ENCODE measurements at regions not wholly inside any gene's neighbourhood (a gene's known extent, or its start where the extent isn't known, plus 50 kb on each side); places are given as distances from the start of the nearest gene placed in this dataset.

DNA sequence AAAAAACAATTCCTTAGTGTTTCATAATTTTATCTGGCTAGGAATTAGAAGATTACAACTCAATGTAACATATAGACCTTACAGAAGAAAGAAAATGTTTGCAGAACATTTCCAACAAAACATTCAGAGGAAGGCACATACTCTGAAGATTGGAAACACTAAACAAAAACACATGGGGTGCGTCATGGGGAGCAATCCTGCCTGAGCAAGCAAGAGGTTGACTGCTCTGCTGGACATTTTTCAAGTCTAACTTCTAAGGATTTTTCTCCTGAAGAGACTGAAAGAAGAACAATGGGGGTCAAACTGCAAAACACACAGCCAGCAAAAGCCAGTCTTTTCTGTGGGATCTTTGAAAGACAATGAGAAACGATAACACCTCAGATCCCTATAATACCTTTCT, 182.8 kb downstream of the GUCY2F start:
- Histone ChIP-seq H3K4me1 (ENCODE audit: control insufficient read depth, insufficient read depth, low read length) (no peaks in the 10 kb centered on the region), H3K9me3 (ENCODE audit: control insufficient read depth, insufficient read depth, low read depth, low read length) (no peaks in the 10 kb centered on the region), H3K27ac (ENCODE audit: extremely low read depth, low read depth, low read length) (no peak overlapping the region), H3K4me3 (ENCODE audit: low read depth, low read length) (no peak overlapping the region), H3K36me3 (ENCODE audit: control insufficient read depth in 2 of 2, insufficient read depth in 1 of 2, low read length in 2 of 2) (no peaks in the 10 kb centered on the region)
- no peak for TF ChIP-seq ZBTB48 (tag by site-specific recombination; IDR thresholded peaks at IDR 0.05)
- TF ChIP-seq ZNF416 (tag by site-specific recombination; IDR thresholded peaks at IDR 0.05), result no peak
- TF ChIP-seq, protein P1, sequence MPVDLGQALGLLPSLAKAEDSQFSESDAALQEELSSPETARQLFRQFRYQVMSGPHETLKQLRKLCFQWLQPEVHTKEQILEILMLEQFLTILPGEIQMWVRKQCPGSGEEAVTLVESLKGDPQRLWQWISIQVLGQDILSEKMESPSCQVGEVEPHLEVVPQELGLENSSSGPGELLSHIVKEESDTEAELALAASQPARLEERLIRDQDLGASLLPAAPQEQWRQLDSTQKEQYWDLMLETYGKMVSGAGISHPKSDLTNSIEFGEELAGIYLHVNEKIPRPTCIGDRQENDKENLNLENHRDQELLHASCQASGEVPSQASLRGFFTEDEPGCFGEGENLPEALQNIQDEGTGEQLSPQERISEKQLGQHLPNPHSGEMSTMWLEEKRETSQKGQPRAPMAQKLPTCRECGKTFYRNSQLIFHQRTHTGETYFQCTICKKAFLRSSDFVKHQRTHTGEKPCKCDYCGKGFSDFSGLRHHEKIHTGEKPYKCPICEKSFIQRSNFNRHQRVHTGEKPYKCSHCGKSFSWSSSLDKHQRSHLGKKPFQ (tag by site-specific recombination; IDR thresholded peaks at IDR 0.05), result no peak
- no peak for TF ChIP-seq ZNF585B (tag by site-specific recombination; IDR thresholded peaks at IDR 0.05)
- no peak for TF ChIP-seq KLF16 (tag by site-specific recombination; IDR thresholded peaks at IDR 0.05)
- no peak for TF ChIP-seq ZNF169 (tag by site-specific recombination; IDR thresholded peaks at IDR 0.05)
- TF ChIP-seq ZNF521 (tag by site-specific recombination; IDR thresholded peaks at IDR 0.05), result no peak
- no peak for TF ChIP-seq ZNF140 (tag by site-specific recombination; IDR thresholded peaks at IDR 0.05)
- no peak for TF ChIP-seq ZNF677 (tag by site-specific recombination; IDR thresholded peaks at IDR 0.05)
- TF ChIP-seq ZNF202 (tag by site-specific recombination; IDR thresholded peaks at IDR 0.05; ENCODE audit: borderline replicate concordance), result no peak
- ChIA-PET POLR2A (no interaction called here), CTCF (interaction anchor here (0.8 kb wide), 1 partner anchor 43 kb away, joined by 5 read pairs; no protein-coding TSS in a partner anchor)

DNA sequence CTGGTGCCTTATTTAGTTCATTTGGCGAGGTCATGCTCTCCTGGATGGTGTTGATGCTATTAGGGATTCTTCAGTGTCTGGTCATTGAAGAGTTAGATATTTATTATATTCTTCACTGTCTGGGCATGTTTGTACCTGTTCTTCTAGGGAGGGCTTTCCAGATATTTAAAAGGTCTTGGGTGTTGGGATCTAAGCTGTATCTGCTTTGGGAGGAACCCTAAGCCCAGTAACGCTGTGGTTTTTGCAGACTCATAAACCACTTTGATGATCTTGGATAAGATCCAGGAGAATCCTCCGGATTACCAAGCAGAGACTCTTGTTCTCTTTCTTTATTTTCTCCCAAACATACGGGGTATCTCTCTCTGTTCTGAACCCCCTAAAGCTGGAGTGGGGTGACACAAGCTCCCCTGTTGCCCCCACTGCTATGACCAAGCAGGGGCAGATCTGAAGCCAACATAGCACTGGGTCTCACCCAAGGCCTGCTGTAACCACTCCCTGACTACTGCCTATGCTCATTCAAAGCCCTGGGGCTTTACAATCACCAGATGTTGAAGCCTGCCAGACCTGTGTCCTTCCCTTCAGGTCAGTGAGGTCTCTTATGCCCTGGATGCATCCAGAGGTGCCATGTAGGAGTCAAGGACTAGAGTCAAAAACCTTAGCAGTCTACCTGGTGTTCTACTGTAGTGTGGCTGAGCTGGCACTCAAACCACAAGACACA, 187.6 kb downstream of the GUCY2F start:
- ChIA-PET POLR2A (no interaction called here), CTCF (interaction anchor here (0.6 kb wide), 1 partner anchor 1292 kb away, joined by 3 read pairs; no protein-coding TSS in a partner anchor)
- no peak overlapping the region for H3K27ac ChIP-seq (ENCODE audit: extremely low read depth, low read depth, low read length)
- TF ChIP-seq ZNF626 (tag by site-specific recombination; IDR thresholded peaks at IDR 0.05) (no peak), ZNF394 (tag by site-specific recombination; IDR thresholded peaks at IDR 0.05; ENCODE audit: borderline replicate concordance) (no peak)
- TF ChIP-seq, protein P2, sequence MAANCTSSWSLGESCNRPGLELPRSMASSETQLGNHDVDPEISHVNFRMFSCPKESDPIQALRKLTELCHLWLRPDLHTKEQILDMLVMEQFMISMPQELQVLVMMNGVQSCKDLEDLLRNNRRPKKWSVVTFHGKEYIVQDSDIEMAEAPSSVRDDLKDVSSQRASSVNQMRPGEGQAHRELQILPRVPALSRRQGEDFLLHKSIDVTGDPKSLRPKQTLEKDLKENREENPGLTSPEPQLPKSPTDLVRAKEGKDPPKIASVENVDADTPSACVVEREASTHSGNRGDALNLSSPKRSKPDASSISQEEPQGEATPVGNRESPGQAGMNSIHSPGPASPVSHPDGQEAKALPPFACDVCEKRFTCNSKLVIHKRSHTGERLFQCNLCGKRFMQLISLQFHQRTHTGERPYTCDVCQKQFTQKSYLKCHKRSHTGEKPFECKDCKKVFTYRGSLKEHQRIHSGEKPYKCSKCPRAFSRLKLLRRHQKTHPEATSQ (tag by site-specific recombination; IDR thresholded peaks at IDR 0.05), result no peak
- H3K9me3 ChIP-seq (ENCODE audit: control insufficient read depth, insufficient read depth, low read depth, low read length), result no peaks in the 10 kb centered on the region
- no peaks in the 10 kb centered on the region for H3K36me3 ChIP-seq (ENCODE audit: control insufficient read depth in 2 of 2, insufficient read depth in 1 of 2, low read length in 2 of 2)
- H3K4me1 ChIP-seq (ENCODE audit: control insufficient read depth, insufficient read depth, low read length), result no peaks in the 10 kb centered on the region
- no peak overlapping the region for H3K4me3 ChIP-seq (ENCODE audit: low read depth, low read length)

DNA sequence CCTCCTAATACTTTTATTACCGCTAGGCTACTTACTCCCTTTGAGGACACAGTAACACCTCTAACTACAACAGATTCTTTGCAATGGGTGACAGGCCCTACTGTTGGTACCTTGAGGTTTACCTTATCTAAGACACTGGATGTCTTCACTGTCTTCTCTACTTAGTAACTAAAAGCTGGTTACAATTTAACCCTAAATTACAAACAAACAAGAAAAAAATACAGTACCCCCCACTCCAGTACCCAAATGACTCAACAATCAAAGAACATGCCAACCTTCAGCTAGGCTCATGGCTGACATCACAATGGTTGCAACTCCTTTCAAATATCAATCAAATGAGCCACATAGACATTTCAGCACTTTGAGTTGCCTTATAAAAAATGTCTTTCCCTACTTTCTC, 198.0 kb downstream of the GUCY2F start:
- ChIA-PET CTCF (interaction anchor here (1.1 kb wide), 1 partner anchor 351 kb away, joined by 3 read pairs; no protein-coding TSS in a partner anchor), POLR2A (no interaction called here)

DNA sequence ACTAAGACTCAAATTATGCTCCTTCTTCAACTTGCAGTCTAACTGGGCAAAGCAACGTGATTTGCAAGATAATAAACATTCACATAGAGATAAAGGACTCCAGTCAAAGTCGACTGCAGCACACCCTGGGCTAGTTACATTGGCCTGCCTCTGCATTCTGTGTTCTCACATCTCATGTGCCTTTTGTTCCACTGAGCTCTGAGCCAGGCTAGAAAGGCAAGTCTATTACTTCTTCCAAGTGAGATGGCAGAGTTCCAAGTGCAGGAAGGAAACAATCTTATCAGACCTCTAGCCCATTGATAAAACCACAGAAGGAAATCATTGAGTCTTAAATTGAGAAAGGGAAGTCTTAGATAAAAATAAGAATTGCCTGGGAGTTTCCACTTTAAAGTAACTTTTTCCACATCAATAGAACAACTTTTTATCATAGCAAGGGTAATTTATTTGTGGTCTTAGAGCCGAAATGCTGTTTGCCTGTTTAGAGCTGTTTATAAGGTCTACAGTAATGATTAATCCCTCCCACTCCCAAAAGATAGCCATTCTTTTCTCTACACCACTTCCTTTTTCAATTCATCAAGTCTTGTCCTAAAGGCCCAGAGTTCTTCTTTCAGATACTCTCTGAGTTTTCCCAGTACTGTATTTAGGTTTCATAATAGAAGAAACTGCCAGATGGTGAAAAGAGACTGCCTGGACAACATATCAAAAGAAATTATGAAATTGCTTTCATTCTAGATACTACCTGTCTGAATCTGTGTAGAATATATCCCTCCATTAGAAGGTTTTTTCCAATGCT, 200.2 kb downstream of the GUCY2F start:
- Histone ChIP-seq H3K4me3 (ENCODE audit: low read depth, low read length) (no peak overlapping the region), H3K36me3 (ENCODE audit: control insufficient read depth in 2 of 2, insufficient read depth in 1 of 2, low read length in 2 of 2) (no peaks in the 10 kb centered on the region), H3K27ac (ENCODE audit: extremely low read depth, low read depth, low read length) (no peak overlapping the region), H3K4me1 (ENCODE audit: control insufficient read depth, insufficient read depth, low read length) (no peaks in the 10 kb centered on the region), H3K9me3 (ENCODE audit: control insufficient read depth, insufficient read depth, low read depth, low read length) (no peaks in the 10 kb centered on the region)
- ChIA-PET POLR2A (no interaction called here), CTCF (interaction anchor here (1.6 kb wide), 1 partner anchor 193 kb away, joined by 3 read pairs; no protein-coding TSS in a partner anchor)
- TF ChIP-seq ZNF623 (tag by site-specific recombination; IDR thresholded peaks at IDR 0.05) (no peak), ZNF707 (tag by site-specific recombination; IDR thresholded peaks at IDR 0.05) (no peak)
- TF ChIP-seq, protein P3, sequence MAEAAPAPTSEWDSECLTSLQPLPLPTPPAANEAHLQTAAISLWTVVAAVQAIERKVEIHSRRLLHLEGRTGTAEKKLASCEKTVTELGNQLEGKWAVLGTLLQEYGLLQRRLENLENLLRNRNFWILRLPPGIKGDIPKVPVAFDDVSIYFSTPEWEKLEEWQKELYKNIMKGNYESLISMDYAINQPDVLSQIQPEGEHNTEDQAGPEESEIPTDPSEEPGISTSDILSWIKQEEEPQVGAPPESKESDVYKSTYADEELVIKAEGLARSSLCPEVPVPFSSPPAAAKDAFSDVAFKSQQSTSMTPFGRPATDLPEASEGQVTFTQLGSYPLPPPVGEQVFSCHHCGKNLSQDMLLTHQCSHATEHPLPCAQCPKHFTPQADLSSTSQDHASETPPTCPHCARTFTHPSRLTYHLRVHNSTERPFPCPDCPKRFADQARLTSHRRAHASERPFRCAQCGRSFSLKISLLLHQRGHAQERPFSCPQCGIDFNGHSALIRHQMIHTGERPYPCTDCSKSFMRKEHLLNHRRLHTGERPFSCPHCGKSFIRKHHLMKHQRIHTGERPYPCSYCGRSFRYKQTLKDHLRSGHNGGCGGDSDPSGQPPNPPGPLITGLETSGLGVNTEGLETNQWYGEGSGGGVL (tag by site-specific recombination; IDR thresholded peaks at IDR 0.05), result no peak
- TF ChIP-seq, protein P4, sequence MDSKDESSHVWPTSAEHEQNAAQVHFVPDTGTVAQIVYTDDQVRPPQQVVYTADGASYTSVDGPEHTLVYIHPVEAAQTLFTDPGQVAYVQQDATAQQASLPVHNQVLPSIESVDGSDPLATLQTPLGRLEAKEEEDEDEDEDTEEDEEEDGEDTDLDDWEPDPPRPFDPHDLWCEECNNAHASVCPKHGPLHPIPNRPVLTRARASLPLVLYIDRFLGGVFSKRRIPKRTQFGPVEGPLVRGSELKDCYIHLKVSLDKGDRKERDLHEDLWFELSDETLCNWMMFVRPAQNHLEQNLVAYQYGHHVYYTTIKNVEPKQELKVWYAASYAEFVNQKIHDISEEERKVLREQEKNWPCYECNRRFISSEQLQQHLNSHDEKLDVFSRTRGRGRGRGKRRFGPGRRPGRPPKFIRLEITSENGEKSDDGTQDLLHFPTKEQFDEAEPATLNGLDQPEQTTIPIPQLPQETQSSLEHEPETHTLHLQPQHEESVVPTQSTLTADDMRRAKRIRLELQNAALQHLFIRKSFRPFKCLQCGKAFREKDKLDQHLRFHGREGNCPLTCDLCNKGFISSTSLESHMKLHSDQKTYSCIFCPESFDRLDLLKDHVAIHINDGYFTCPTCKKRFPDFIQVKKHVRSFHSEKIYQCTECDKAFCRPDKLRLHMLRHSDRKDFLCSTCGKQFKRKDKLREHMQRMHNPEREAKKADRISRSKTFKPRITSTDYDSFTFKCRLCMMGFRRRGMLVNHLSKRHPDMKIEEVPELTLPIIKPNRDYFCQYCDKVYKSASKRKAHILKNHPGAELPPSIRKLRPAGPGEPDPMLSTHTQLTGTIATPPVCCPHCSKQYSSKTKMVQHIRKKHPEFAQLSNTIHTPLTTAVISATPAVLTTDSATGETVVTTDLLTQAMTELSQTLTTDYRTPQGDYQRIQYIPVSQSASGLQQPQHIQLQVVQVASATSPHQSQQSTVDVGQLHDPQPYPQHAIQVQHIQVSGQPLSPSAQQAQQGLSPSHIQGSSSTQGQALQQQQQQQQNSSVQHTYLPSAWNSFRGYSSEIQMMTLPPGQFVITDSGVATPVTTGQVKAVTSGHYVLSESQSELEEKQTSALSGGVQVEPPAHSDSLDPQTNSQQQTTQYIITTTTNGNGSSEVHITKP (tag by site-specific recombination; IDR thresholded peaks at IDR 0.05), result no peak

More for the DNA sequence above, 198.0 kb downstream of the GUCY2F start:
- no peaks in the 10 kb centered on the region for H3K4me1 ChIP-seq (ENCODE audit: control insufficient read depth, insufficient read depth, low read length)
- TF ChIP-seq ZNF837 (tag by site-specific recombination; IDR thresholded peaks at IDR 0.05) (no peak), ZNF157 (tag by site-specific recombination; IDR thresholded peaks at IDR 0.05) (no peak)
- H3K36me3 ChIP-seq (ENCODE audit: control insufficient read depth in 2 of 2, insufficient read depth in 1 of 2, low read length in 2 of 2), result no peaks in the 10 kb centered on the region
- H3K4me3 ChIP-seq (ENCODE audit: low read depth, low read length), result no peak overlapping the region
- H3K9me3 ChIP-seq (ENCODE audit: control insufficient read depth, insufficient read depth, low read depth, low read length), result no peaks in the 10 kb centered on the region
- H3K27ac ChIP-seq (ENCODE audit: extremely low read depth, low read depth, low read length), result no peak overlapping the region

Measured in HEK293 (cell line).